WTC11 (cell line): ENCODE measurements at regions not wholly inside any gene's neighbourhood (a gene's known extent, or its start where the extent isn't known, plus 50 kb on each side); places are given as distances from the start of the nearest gene placed in this dataset.

ENCODE experiments used
- CREM ChIP-seq: sonication (generic); formaldehyde crosslinking; IDR thresholded peaks from 2 replicates; pipeline ENCODE4 v1.8.1; 2022; ENCODE audit warnings: mild to moderate bottlenecking, missing genetic modification reagents, moderate library complexity
- CTCF ChIP-seq: fragments of 200-600 bp; IDR thresholded peaks from 2 replicates; pipeline ENCODE4 v1.8.0; 2022; ENCODE audit warnings: antibody characterized with exemption
- ETV6 ChIP-seq: sonication (generic); formaldehyde crosslinking; IDR thresholded peaks from 2 replicates; pipeline ENCODE4 v1.8.1; 2022; ENCODE audit warnings: mild to moderate bottlenecking, missing genetic modification reagents
- JUN ChIP-seq: sonication (generic); formaldehyde crosslinking; IDR thresholded peaks from 2 replicates; pipeline ENCODE4 v1.8.0; 2023; ENCODE audit warnings: mild to moderate bottlenecking, missing genetic modification reagents
- NFE2L1 ChIP-seq: sonication (generic); formaldehyde crosslinking; IDR thresholded peaks from 2 replicates; pipeline ENCODE4 v1.8.1; 2023; ENCODE audit warnings: missing genetic modification reagents
- NFYB ChIP-seq: sonication (generic); formaldehyde crosslinking; conservative IDR thresholded peaks from 2 replicates; pipeline ENCODE4 v1.8.0; 2022; ENCODE audit warnings: low read depth, missing genetic modification reagents
- PRDM15 ChIP-seq: sonication (generic); formaldehyde crosslinking; IDR thresholded peaks from 2 replicates; pipeline ENCODE4 v1.8.0; 2022; ENCODE audit warnings: missing genetic modification reagents
- SP1 ChIP-seq: sonication (generic); formaldehyde crosslinking; conservative IDR thresholded peaks from 2 replicates; pipeline ENCODE4 v1.8.1; 2022; ENCODE audit warnings: missing genetic modification reagents
- TEAD4 ChIP-seq: sonication (generic); formaldehyde crosslinking; IDR thresholded peaks from 2 replicates; pipeline ENCODE4 v1.8.0; 2022; ENCODE audit warnings: mild to moderate bottlenecking, missing genetic modification reagents
- ZNF219 ChIP-seq: sonication (generic); formaldehyde crosslinking; IDR thresholded peaks from 2 replicates; pipeline ENCODE4 v1.8.0; 2023; ENCODE audit warnings: missing genetic modification reagents, mild to moderate bottlenecking, borderline replicate concordance
- ZNF232 ChIP-seq: sonication (generic); formaldehyde crosslinking; IDR thresholded peaks from 2 replicates; pipeline ENCODE4 v1.8.0; 2022; ENCODE audit warnings: mild to moderate bottlenecking, missing genetic modification reagents
- ZNF281 ChIP-seq: sonication (generic); formaldehyde crosslinking; IDR thresholded peaks from 2 replicates; pipeline ENCODE4 v1.8.0; 2023; ENCODE audit warnings: mild to moderate bottlenecking, missing genetic modification reagents
- ZNF425 ChIP-seq: fragments of 250-450 bp; sonication (Bioruptor Pico); conservative IDR thresholded peaks from 2 replicates; pipeline ENCODE4 v1.9.0; 2021; ENCODE audit warnings: mild to moderate bottlenecking

GRCh38 chr14:101153691-101154090, 250.2 kb upstream of the RTL1 start:
- TF ChIP-seq CTCF (no peak), ZNF232 (CRISPR knock-in tag) (no peak), ZNF425 (CRISPR knock-in tag) (no peak), ZNF219 (CRISPR knock-in tag) (no peak), TEAD4 (no peak), ETV6 (CRISPR knock-in tag) (no peak), NFE2L1 (CRISPR knock-in tag) (no peak), ZNF281 (CRISPR knock-in tag) (no peak), NFYB (CRISPR knock-in tag) (no peak), PRDM15 (CRISPR knock-in tag) (no peak), SP1 (CRISPR knock-in tag) (no peak), CREM (CRISPR knock-in tag) (no peak), JUN (CRISPR knock-in tag) (no peak)
